ENCODE measurements at regions not wholly inside any gene's neighbourhood (a gene's known extent, or its start where the extent isn't known, plus 50 kb on each side); places are given as distances from the start of the nearest gene placed in this dataset.

- intact Hi-C loops (cut with micrococcal nuclease), result no loop called here
- no peak overlapping the region for H2AFZ ChIP-seq (ENCODE audit: low read depth, low read length)
- H3K4me2 ChIP-seq (ENCODE audit: insufficient read depth, low read length), result no peak overlapping the region
- no peak for DNase-seq (ENCODE audit: low read depth, low spot score)
- CTCF ChIA-PET, result no interaction called here
- no peaks in the 10 kb centered on the region for H3K9me1 ChIP-seq (replicated peaks; ENCODE audit: control insufficient read depth, extremely low read depth, insufficient read depth, low read length)
- H3K27ac ChIP-seq (ENCODE audit: insufficient read depth, low read depth, low read length), result no peak overlapping the region
- H3K36me3 ChIP-seq (ENCODE audit: control insufficient read depth in 2 of 2, extremely low read depth in 1 of 2, insufficient read depth in 2 of 2, low read length in 2 of 2), result no peaks in the 10 kb centered on the region
- H3K79me2 ChIP-seq (ENCODE audit: control insufficient read depth, insufficient read depth, low read length), result no peaks in the 10 kb centered on the region
- no peak overlapping the region for H3K4me3 ChIP-seq (replicated peaks in 1 of 3; ENCODE audit: insufficient read depth in 1 of 3, low read depth in 1 of 3, low read length in 3 of 3)
- H3K4me1 ChIP-seq (ENCODE audit: control insufficient read depth, extremely low read depth, insufficient read depth, low read length), result no peaks in the 10 kb centered on the region
- no TSS peak for BruUV-seq (replicated peaks)
- dilution Hi-C loops (cut with MboI; ENCODE audit: extremely low pct_ligation_motif_present, low sequenced_read_pairs), result no loop called here
- H3K9me3 ChIP-seq (replicated peaks; ENCODE audit: control insufficient read depth, insufficient read depth, low read length), result peaks cover 6% of the 10 kb centered on the region
- TF ChIP-seq GATA2 (IDR thresholded peaks at IDR 0.05; ENCODE audit: insufficient read depth, insufficient read length, low read depth, low read length), result no peak
- TF ChIP-seq CTCF (IDR thresholded peaks at IDR 0.05; ENCODE audit: extremely low read depth in 1 of 2, insufficient read depth in 1 of 2, low read depth in 1 of 2, low read length in 2 of 2), result no peak
- no peak for TF ChIP-seq POLR2A (IDR thresholded peaks at IDR 0.05; ENCODE audit: low read depth, low read length)
- no peak for TF ChIP-seq POLR2AphosphoS5 (IDR thresholded peaks at IDR 0.05; ENCODE audit: insufficient read depth, low read depth, low read length)
- no peak for TF ChIP-seq MYC (IDR thresholded peaks at IDR 0.05; ENCODE audit: low read depth, low read length)
- FAIRE-seq, result no peak
- no peak overlapping the region for H3K9ac ChIP-seq (replicated peaks; ENCODE audit: extremely low read depth, insufficient read depth, low read length)
- no peaks in the 10 kb centered on the region for H3K27me3 ChIP-seq (ENCODE audit: control insufficient read depth in 2 of 2, insufficient read depth in 2 of 2, low read length in 2 of 2)
- H4K20me1 ChIP-seq (replicated peaks; ENCODE audit: control insufficient read depth, extremely low read depth, insufficient read depth, low read length), result no peaks in the 10 kb centered on the region
- POLR2A ChIA-PET, result no interaction called here
These were observed 496.5 kb downstream of the VRK1 start for GRCh38 chr14:97293659-97294058.

- peaks cover 3% of the 10 kb centered on the region for H3K9me3 ChIP-seq (replicated peaks; ENCODE audit: control insufficient read depth, insufficient read depth, low read length)
- no peaks in the 10 kb centered on the region for H3K4me1 ChIP-seq (ENCODE audit: control insufficient read depth, extremely low read depth, insufficient read depth, low read length)
- intact Hi-C loops (cut with micrococcal nuclease) (no loop called here), dilution Hi-C loops (cut with MboI; ENCODE audit: extremely low pct_ligation_motif_present, low sequenced_read_pairs) (no loop called here)
- DNase-seq (ENCODE audit: low read depth, low spot score) (no peak), FAIRE-seq (no peak)
- no peaks in the 10 kb centered on the region for H3K79me2 ChIP-seq (ENCODE audit: control insufficient read depth, insufficient read depth, low read length)
- no peaks in the 10 kb centered on the region for H4K20me1 ChIP-seq (replicated peaks; ENCODE audit: control insufficient read depth, extremely low read depth, insufficient read depth, low read length)
- no peaks in the 10 kb centered on the region for H3K9me1 ChIP-seq (replicated peaks; ENCODE audit: control insufficient read depth, extremely low read depth, insufficient read depth, low read length)
- CTCF ChIA-PET, result no interaction called here
- no peak overlapping the region for H3K27ac ChIP-seq (ENCODE audit: insufficient read depth, low read depth, low read length)
- H3K4me2 ChIP-seq (ENCODE audit: insufficient read depth, low read length), result no peak overlapping the region
- no peak overlapping the region for H3K9ac ChIP-seq (replicated peaks; ENCODE audit: extremely low read depth, insufficient read depth, low read length)
- H3K27me3 ChIP-seq (ENCODE audit: control insufficient read depth in 2 of 2, insufficient read depth in 2 of 2, low read length in 2 of 2), result no peaks in the 10 kb centered on the region
- BruUV-seq (replicated peaks), result no TSS peak
- TF ChIP-seq FOS (IDR thresholded peaks at IDR 0.05; ENCODE audit: borderline replicate concordance, insufficient read depth, low read length) (no peak), CTCF (IDR thresholded peaks at IDR 0.05; ENCODE audit: extremely low read depth in 1 of 2, insufficient read depth in 1 of 2, low read depth in 1 of 2, low read length in 2 of 2) (no peak), GATA2 (IDR thresholded peaks at IDR 0.05; ENCODE audit: insufficient read depth, insufficient read length, low read depth, low read length) (no peak), MYC (IDR thresholded peaks at IDR 0.05; ENCODE audit: low read depth, low read length) (no peak), POLR2A (IDR thresholded peaks at IDR 0.05; ENCODE audit: low read depth, low read length) (no peak), POLR2AphosphoS5 (IDR thresholded peaks at IDR 0.05; ENCODE audit: insufficient read depth, low read depth, low read length) (no peak), MAX (IDR thresholded peaks at IDR 0.05; ENCODE audit: insufficient read depth, insufficient read length) (no peak), EZH2 (IDR thresholded peaks at IDR 0.05; ENCODE audit: borderline replicate concordance, low read depth, low read length, severe bottlenecking) (no peak), JUN (IDR thresholded peaks at IDR 0.05; ENCODE audit: borderline replicate concordance, insufficient read depth, insufficient read length, low read depth) (no peak)
- no peak overlapping the region for H3K4me3 ChIP-seq (replicated peaks in 1 of 3; ENCODE audit: insufficient read depth in 1 of 3, low read depth in 1 of 3, low read length in 3 of 3)
- H3K36me3 ChIP-seq (ENCODE audit: control insufficient read depth in 2 of 2, extremely low read depth in 1 of 2, insufficient read depth in 2 of 2, low read length in 2 of 2), result no peaks in the 10 kb centered on the region
- POLR2A ChIA-PET, result no interaction called here
- H2AFZ ChIP-seq (ENCODE audit: low read depth, low read length), result no peak overlapping the region
These were observed 498.0 kb downstream of the VRK1 start for GRCh38 chr14:97295108-97295710.
